ENCODE measurements at regions not wholly inside any gene's neighbourhood (a gene's known extent, or its start where the extent isn't known, plus 50 kb on each side); places are given as distances from the start of the nearest gene placed in this dataset.

DNA sequence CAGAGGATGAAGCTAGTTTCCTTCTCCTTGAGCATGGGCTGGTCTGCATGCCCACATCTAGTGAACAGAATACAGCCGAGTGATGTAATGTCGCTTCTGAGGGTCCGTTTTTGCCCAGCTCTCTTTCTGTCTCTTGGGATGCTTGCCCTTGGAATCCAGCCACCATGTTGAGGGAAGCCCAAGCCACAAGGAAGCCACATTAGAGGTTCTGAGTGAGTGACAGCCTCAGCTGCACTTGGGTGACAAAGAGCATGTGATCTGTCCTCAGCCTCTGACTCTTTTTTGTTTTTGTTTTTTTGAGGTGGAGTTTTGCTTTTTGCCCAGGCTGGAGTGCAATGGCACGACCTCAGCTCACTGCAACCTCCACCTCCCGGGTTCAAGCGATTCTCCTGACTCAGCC is 100.6 kb upstream of the SALL4 start:
- in situ Hi-C loops (cut with HindIII; ENCODE audit: low pct_unique_long_range_greater_than_20kb, low sequenced_read_pairs), result no loop called here
- Histone ChIP-seq H3K27me3 (ENCODE audit: control insufficient read depth, insufficient read depth, low read length) (no peaks in the 10 kb centered on the region), H3K4me1 (ENCODE audit: control insufficient read depth, insufficient read depth, low read length) (no peaks in the 10 kb centered on the region), H3K9me3 (ENCODE audit: control insufficient read depth, insufficient read depth, low read depth, low read length) (no peaks in the 10 kb centered on the region), H3K4me3 (ENCODE audit: low read depth in 2 of 2, low read length in 2 of 2) (no peak overlapping the region), H3K27ac (ENCODE audit: low read length) (no peak overlapping the region), H3K36me3 (ENCODE audit: control insufficient read depth, insufficient read depth, low read length) (no peaks in the 10 kb centered on the region)
- BruUV-seq (replicated peaks), result no TSS peak
- TF ChIP-seq TCF7L2 (IDR thresholded peaks at IDR 0.05; ENCODE audit: low read depth, low read length) (no peak), SIN3A (IDR thresholded peaks at IDR 0.05; ENCODE audit: borderline replicate concordance, insufficient read depth, low read depth, low read length) (no peak), POLR2AphosphoS5 (IDR thresholded peaks at IDR 0.05; ENCODE audit: low read depth, low read length) (no peak)
- TF ChIP-seq, protein P1, sequence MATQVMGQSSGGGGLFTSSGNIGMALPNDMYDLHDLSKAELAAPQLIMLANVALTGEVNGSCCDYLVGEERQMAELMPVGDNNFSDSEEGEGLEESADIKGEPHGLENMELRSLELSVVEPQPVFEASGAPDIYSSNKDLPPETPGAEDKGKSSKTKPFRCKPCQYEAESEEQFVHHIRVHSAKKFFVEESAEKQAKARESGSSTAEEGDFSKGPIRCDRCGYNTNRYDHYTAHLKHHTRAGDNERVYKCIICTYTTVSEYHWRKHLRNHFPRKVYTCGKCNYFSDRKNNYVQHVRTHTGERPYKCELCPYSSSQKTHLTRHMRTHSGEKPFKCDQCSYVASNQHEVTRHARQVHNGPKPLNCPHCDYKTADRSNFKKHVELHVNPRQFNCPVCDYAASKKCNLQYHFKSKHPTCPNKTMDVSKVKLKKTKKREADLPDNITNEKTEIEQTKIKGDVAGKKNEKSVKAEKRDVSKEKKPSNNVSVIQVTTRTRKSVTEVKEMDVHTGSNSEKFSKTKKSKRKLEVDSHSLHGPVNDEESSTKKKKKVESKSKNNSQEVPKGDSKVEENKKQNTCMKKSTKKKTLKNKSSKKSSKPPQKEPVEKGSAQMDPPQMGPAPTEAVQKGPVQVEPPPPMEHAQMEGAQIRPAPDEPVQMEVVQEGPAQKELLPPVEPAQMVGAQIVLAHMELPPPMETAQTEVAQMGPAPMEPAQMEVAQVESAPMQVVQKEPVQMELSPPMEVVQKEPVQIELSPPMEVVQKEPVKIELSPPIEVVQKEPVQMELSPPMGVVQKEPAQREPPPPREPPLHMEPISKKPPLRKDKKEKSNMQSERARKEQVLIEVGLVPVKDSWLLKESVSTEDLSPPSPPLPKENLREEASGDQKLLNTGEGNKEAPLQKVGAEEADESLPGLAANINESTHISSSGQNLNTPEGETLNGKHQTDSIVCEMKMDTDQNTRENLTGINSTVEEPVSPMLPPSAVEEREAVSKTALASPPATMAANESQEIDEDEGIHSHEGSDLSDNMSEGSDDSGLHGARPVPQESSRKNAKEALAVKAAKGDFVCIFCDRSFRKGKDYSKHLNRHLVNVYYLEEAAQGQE (IDR thresholded peaks at IDR 0.05; ENCODE audit: insufficient read depth in 1 of 2, low read depth in 2 of 2, low read length in 1 of 2), result no peak
- TF ChIP-seq, protein P2, sequence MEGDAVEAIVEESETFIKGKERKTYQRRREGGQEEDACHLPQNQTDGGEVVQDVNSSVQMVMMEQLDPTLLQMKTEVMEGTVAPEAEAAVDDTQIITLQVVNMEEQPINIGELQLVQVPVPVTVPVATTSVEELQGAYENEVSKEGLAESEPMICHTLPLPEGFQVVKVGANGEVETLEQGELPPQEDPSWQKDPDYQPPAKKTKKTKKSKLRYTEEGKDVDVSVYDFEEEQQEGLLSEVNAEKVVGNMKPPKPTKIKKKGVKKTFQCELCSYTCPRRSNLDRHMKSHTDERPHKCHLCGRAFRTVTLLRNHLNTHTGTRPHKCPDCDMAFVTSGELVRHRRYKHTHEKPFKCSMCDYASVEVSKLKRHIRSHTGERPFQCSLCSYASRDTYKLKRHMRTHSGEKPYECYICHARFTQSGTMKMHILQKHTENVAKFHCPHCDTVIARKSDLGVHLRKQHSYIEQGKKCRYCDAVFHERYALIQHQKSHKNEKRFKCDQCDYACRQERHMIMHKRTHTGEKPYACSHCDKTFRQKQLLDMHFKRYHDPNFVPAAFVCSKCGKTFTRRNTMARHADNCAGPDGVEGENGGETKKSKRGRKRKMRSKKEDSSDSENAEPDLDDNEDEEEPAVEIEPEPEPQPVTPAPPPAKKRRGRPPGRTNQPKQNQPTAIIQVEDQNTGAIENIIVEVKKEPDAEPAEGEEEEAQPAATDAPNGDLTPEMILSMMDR (IDR thresholded peaks at IDR 0.05), result no peak
- intact Hi-C loops (cut with micrococcal nuclease; ENCODE audit: unreplicated experiment), result no loop called here
- DNase-seq (ENCODE audit: low read depth, low spot score), result no peak
- CTCF ChIA-PET, result interaction anchor here (0.6 kb wide), 1 partner anchor 63 kb away, joined by 3 read pairs; no protein-coding TSS in a partner anchor
- POLR2A ChIA-PET, result no interaction called here
- ATAC-seq, result no peak

GRCh38 chr20:51900443-51900842 is 98.1 kb upstream of the SALL4 start:
- no TSS peak for BruUV-seq (replicated peaks)
- H3K4me1 ChIP-seq (ENCODE audit: control insufficient read depth, insufficient read depth, low read length), result no peaks in the 10 kb centered on the region
- no peaks in the 10 kb centered on the region for H3K36me3 ChIP-seq (ENCODE audit: control insufficient read depth, insufficient read depth, low read length)
- ChIA-PET CTCF (no interaction called here), POLR2A (no interaction called here)
- ATAC-seq (no peak), DNase-seq (ENCODE audit: low read depth, low spot score) (no peak)
- no peak overlapping the region for H3K4me3 ChIP-seq (ENCODE audit: low read depth in 2 of 2, low read length in 2 of 2)
- no peaks in the 10 kb centered on the region for H3K27me3 ChIP-seq (ENCODE audit: control insufficient read depth, insufficient read depth, low read length)
- TF ChIP-seq, protein P2 (IDR thresholded peaks at IDR 0.05), result no peak
- TF ChIP-seq POLR2AphosphoS5 (IDR thresholded peaks at IDR 0.05; ENCODE audit: low read depth, low read length) (no peak), SIN3A (IDR thresholded peaks at IDR 0.05; ENCODE audit: borderline replicate concordance, insufficient read depth, low read depth, low read length) (no peak), TCF7L2 (IDR thresholded peaks at IDR 0.05; ENCODE audit: low read depth, low read length) (no peak)
- TF ChIP-seq, protein P1 (IDR thresholded peaks at IDR 0.05; ENCODE audit: insufficient read depth in 1 of 2, low read depth in 2 of 2, low read length in 1 of 2), result no peak
- no peak overlapping the region for H3K27ac ChIP-seq (ENCODE audit: low read length)
- intact Hi-C loops (cut with micrococcal nuclease; ENCODE audit: unreplicated experiment), result no loop called here
- no peaks in the 10 kb centered on the region for H3K9me3 ChIP-seq (ENCODE audit: control insufficient read depth, insufficient read depth, low read depth, low read length)
- in situ Hi-C loops (cut with HindIII; ENCODE audit: low pct_unique_long_range_greater_than_20kb, low sequenced_read_pairs), result no loop called here
